Kidney epithelial cell (primary cell): ENCODE measurements at regions not wholly inside any gene's neighbourhood (a gene's known extent, or its start where the extent isn't known, plus 50 kb on each side); places are given as distances from the start of the nearest gene placed in this dataset.

Experiments used
- DNase-seq: peaks from one replicate; pipeline ENCODE4 v3.0.0-alpha.2; 2010; ENCODE audit warnings: low read depth
- H3K27me3 ChIP-seq: 2 replicates; pipeline ENCODE4 v1.6.0; 2011; ENCODE audit warnings: low read length; ENCODE audit not compliant: control insufficient read depth, insufficient read depth
- H3K36me3 ChIP-seq: 2 replicates; pipeline ENCODE4 v1.5.1; 2011; ENCODE audit warnings: low read length; ENCODE audit not compliant: control insufficient read depth, insufficient read depth
- H3K4me3 ChIP-seq: 2 replicates; pipeline ENCODE4 v1.5.1; 2011; ENCODE audit warnings: low read depth, mild to moderate bottlenecking, control low read depth, low read length
- CTCF ChIP-seq: IDR thresholded peaks from 2 replicates; pipeline ENCODE4 v1.5.1; 2011; ENCODE audit warnings: mild to moderate bottlenecking, moderate library complexity, low read length, control low read depth, inconsistent platforms; ENCODE audit not compliant: insufficient read depth, poor library complexity, severe bottlenecking

GRCh38 chr18:24544949-24545348, 84.5 kb downstream of the HRH4 start:
- DNase-seq = no peak
- TF ChIP-seq CTCF = no peak
- Histone ChIP-seq H3K4me3 (no peak overlapping the region), H3K36me3 (no peaks in the 10 kb centered on the region), H3K27me3 (no peaks in the 10 kb centered on the region)

- Histone ChIP-seq H3K36me3 (no peaks in the 10 kb centered on the region), H3K4me3 (no peak overlapping the region), H3K27me3 (no peaks in the 10 kb centered on the region)
- no peak for DNase-seq
- TF ChIP-seq CTCF = no peak
Observed at GRCh38 chr18:24545651-24546050, 85.2 kb downstream of the HRH4 start.

- H3K4me3 ChIP-seq = no peak overlapping the region
- TF ChIP-seq CTCF = no peak
- DNase-seq = no peak
- no peaks in the 10 kb centered on the region for H3K27me3 ChIP-seq
- no peaks in the 10 kb centered on the region for H3K36me3 ChIP-seq
Observed at GRCh38 chr18:24546307-24546706, 85.9 kb downstream of the HRH4 start.

- H3K36me3 ChIP-seq = no peaks in the 10 kb centered on the region
- no peak for DNase-seq
- TF ChIP-seq CTCF = no peak
- H3K4me3 ChIP-seq = no peak overlapping the region
- no peaks in the 10 kb centered on the region for H3K27me3 ChIP-seq
Observed at GRCh38 chr18:24548583-24548982, 88.1 kb downstream of the HRH4 start.

GRCh38 chr18:24552218-24552617, 91.8 kb downstream of the HRH4 start:
- DNase-seq = no peak
- Histone ChIP-seq H3K36me3 (no peaks in the 10 kb centered on the region), H3K4me3 (no peak overlapping the region), H3K27me3 (no peaks in the 10 kb centered on the region)
- TF ChIP-seq CTCF = no peak

- Histone ChIP-seq H3K4me3 (no peak overlapping the region), H3K36me3 (no peaks in the 10 kb centered on the region), H3K27me3 (no peaks in the 10 kb centered on the region)
- no peak for DNase-seq
- no peak for TF ChIP-seq CTCF
Observed at GRCh38 chr18:24553571-24554285, 93.3 kb downstream of the HRH4 start.
